Activated CD4-positive, alpha-beta memory T cell treated with anti-CD3 and anti-CD28 coated beads for 36 hours (primary cell): ENCODE measurements at regions not wholly inside any gene's neighbourhood (a gene's known extent, or its start where the extent isn't known, plus 50 kb on each side); places are given as distances from the start of the nearest gene placed in this dataset.
"Not testable (repeated sequence)": the region's sequence is repeated elsewhere in the genome, so short reads cannot be mapped to it uniquely, and the experiment has no call there.

ENCODE experiments used
- CTCF ChIA-PET: fragments of 350-600 bp; sonication (Branson Sonifier 250); formaldehyde crosslinking; loops from one replicate; lab custom pipeline; 2021; ENCODE audit warnings: antibody characterized with exemption, inconsistent platforms; lab: Charles Lee
- POLR2A ChIA-PET: fragments of 350-600 bp; sonication (Branson Sonifier 250); formaldehyde crosslinking; loops from one replicate; lab custom pipeline; 2021; ENCODE audit warnings: antibody characterized with exemption; lab: Charles Lee
- DNase-seq: peaks from one replicate; pipeline ENCODE4 v3.0.0-alpha.2; 2020
- H3K27ac Mint-ChIP-seq: one replicate; pipeline ENCODE4 v1.8.0; 2021; ENCODE audit warnings: mixed read lengths
- H3K27me3 Mint-ChIP-seq: one replicate; pipeline ENCODE4 v1.8.0; 2021; ENCODE audit warnings: mixed read lengths
- H3K36me3 Mint-ChIP-seq: one replicate; pipeline ENCODE4 v1.8.0; 2021; ENCODE audit warnings: mixed read lengths
- H3K4me1 Mint-ChIP-seq: one replicate; pipeline ENCODE4 v1.8.0; 2021; ENCODE audit warnings: low read depth, mixed read lengths
- H3K4me3 Mint-ChIP-seq: one replicate; pipeline ENCODE4 v1.8.0; 2021; ENCODE audit warnings: mild to moderate bottlenecking, mixed read lengths
- H3K9me3 Mint-ChIP-seq: one replicate; pipeline ENCODE4 v1.8.0; 2021; ENCODE audit warnings: mixed read lengths
- intact Hi-C: fragments of 100-400 bp; cut with micrococcal nuclease; formaldehyde crosslinking; loops from one replicate; pipeline ENCODE4 v1.15.1; 2023

DNA sequence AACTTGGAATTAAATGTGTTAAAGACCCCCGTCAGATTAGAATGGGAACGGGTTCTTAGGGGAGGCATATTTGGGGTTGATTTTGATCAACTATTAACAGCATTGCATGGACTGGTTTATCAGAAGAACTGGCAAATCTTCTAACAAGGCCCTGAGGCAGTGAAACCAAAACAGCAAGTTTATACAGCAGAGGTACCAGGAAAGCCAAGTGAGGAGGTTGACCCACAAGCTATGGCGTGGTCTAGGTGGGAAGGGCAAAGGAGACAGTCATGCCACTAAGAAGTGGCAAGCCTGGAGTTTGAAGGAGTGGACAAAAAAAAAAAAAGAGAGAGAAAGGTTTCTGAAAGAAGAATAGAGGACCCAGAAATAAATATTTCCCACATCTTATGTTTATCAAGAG is 187.0 kb downstream of the MREG start:
- POLR2A ChIA-PET: no interaction called here
- Mint-ChIP-seq H3K4me1 (no peaks in the 10 kb centered on the region), H3K27me3 (peaks cover 2% of the 10 kb centered on the region), H3K27ac (no peak overlapping the region), H3K9me3 (no peaks in the 10 kb centered on the region), H3K36me3 (no peaks in the 10 kb centered on the region), H3K4me3 (no peak overlapping the region)
- no peak for DNase-seq
- CTCF ChIA-PET: no interaction called here
- intact Hi-C loops: no loop called here

DNA sequence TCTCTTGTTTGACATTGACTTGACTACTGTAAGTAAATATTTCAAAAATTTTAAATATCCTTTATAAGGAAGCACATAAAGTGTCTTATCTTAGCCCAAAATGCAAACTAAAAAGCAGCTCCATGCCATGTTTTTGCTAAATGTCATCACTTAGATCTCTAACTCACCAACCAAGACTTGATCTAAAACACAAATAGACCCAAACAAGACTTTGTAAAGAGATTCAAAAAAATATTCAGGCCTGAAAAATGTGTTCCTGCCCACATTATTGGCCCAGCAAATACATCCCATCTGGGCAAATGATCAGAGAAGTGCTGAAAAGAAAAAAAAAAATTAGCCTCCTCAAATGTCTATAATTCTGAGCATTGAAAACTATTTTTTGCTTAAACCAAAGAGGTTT is 187.6 kb downstream of the MREG start:
- Mint-ChIP-seq H3K36me3 (no peaks in the 10 kb centered on the region), H3K4me1 (no peaks in the 10 kb centered on the region), H3K4me3 (no peak overlapping the region), H3K27ac (no peak overlapping the region), H3K27me3 (peaks cover 2% of the 10 kb centered on the region), H3K9me3 (no peaks in the 10 kb centered on the region)
- DNase-seq: no peak
- ChIA-PET CTCF (no interaction called here), POLR2A (no interaction called here)
- intact Hi-C loops: no loop called here

- H3K27me3 Mint-ChIP-seq, POLR2A ChIA-PET, H3K9me3 Mint-ChIP-seq, H3K27ac Mint-ChIP-seq, H3K36me3 Mint-ChIP-seq, DNase-seq, intact Hi-C loops, CTCF ChIA-PET, H3K4me3 Mint-ChIP-seq, H3K4me1 Mint-ChIP-seq: not testable (repeated sequence)
Measured at GRCh38 chr2:215821298-215821697, 192.1 kb downstream of the MREG start.

DNA sequence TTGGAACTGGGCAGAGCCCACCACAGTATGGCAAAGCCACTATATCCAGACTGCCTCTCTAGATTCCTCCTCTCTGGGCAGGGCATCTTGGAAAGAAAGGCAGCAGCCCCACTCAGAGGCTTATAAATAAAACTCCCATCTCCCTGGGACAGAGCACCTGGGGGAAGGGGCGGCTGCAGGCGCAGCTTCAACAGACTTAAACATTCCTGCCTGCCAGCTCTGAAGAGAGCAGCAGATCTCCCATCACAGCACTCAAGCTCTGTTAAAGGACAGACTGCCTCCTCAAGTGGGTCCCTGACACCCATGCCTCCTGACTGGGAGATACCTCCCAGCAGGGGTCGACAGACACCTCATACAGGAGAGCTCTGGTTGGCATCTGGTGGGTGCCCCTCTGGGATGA is 193.6 kb downstream of the MREG start:
- H3K4me1 Mint-ChIP-seq, CTCF ChIA-PET, H3K27me3 Mint-ChIP-seq, intact Hi-C loops, H3K36me3 Mint-ChIP-seq, H3K4me3 Mint-ChIP-seq, H3K27ac Mint-ChIP-seq, DNase-seq, POLR2A ChIA-PET, H3K9me3 Mint-ChIP-seq: not testable (repeated sequence)

DNA sequence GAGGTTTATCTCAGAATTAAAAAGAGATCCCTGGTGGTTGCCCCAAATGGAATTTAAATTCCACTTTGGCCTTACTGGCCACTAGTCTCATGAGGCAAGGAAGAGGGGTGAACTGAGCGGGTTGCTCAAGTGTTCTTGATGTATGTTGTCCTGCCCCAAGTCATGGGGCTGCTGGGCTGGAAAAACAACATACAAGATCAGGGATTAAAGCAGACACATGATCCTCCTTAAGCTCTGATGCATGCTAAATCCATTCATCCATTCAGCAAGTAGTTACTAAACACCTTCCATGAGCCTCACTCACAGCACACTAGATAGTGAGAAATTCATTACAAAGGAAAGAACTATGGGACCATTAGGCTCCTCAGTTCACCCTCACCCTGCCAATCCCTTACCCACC is 196.3 kb downstream of the MREG start:
- no peak for DNase-seq
- H3K4me1 Mint-ChIP-seq: peaks cover 2% of the 10 kb centered on the region
- H3K4me3 Mint-ChIP-seq: no peak overlapping the region
- H3K9me3 Mint-ChIP-seq: no peaks in the 10 kb centered on the region
- ChIA-PET POLR2A (no interaction called here), CTCF (no interaction called here)
- H3K36me3 Mint-ChIP-seq: no peaks in the 10 kb centered on the region
- intact Hi-C loops: no loop called here
- H3K27me3 Mint-ChIP-seq: peaks cover 5% of the 10 kb centered on the region
- no peak overlapping the region for H3K27ac Mint-ChIP-seq

GRCh38 chr2:215816424-215816823 is 196.9 kb downstream of the MREG start:
- no peak for DNase-seq
- intact Hi-C loops: no loop called here
- Mint-ChIP-seq H3K27me3 (peaks cover 5% of the 10 kb centered on the region), H3K9me3 (no peaks in the 10 kb centered on the region), H3K4me1 (peaks cover 8% of the 10 kb centered on the region), H3K4me3 (no peak overlapping the region), H3K36me3 (no peaks in the 10 kb centered on the region), H3K27ac (no peak overlapping the region)
- CTCF ChIA-PET: no interaction called here
- POLR2A ChIA-PET: no interaction called here

- Mint-ChIP-seq H3K9me3 (no peaks in the 10 kb centered on the region), H3K27me3 (peaks cover 5% of the 10 kb centered on the region), H3K4me1 (peaks cover 12% of the 10 kb centered on the region), H3K36me3 (no peaks in the 10 kb centered on the region), H3K4me3 (no peak overlapping the region), H3K27ac (no peak overlapping the region)
- ChIA-PET POLR2A (no interaction called here), CTCF (no interaction called here)
- no peak for DNase-seq
- intact Hi-C loops: no loop called here
Measured at GRCh38 chr2:215815960-215816359, 197.4 kb downstream of the MREG start.

DNA sequence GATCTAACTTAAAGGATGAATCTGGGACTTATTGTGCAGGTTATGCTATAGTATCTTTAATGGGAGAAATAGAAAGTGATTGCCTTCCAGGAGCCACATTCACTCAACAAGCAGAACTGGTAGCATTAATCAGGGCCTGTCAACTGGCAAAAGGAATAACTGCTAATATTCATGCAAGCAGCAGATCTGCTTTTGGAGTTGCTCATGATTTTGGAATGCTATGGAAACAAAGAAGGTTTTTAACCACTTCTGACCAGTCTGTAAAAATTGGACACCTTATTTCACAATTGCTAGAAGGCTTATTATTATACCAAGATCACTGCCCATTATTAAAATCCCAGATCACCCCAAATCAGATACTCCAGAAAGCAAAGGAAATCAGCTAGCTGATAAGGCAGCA is 200.4 kb downstream of the MREG start:
- H3K4me3 Mint-ChIP-seq: no peak overlapping the region
- ChIA-PET CTCF (no interaction called here), POLR2A (no interaction called here)
- no peak for DNase-seq
- H3K36me3 Mint-ChIP-seq: no peaks in the 10 kb centered on the region
- H3K4me1 Mint-ChIP-seq: peaks cover 15% of the 10 kb centered on the region
- H3K27ac Mint-ChIP-seq: no peak overlapping the region
- H3K9me3 Mint-ChIP-seq: no peaks in the 10 kb centered on the region
- H3K27me3 Mint-ChIP-seq: peaks cover 5% of the 10 kb centered on the region
- intact Hi-C loops: no loop called here

GRCh38 chr2:215811409-215812345 is 201.7 kb downstream of the MREG start:
- H3K27ac Mint-ChIP-seq: no peak overlapping the region
- H3K4me1 Mint-ChIP-seq: peaks cover 15% of the 10 kb centered on the region
- DNase-seq: no peak
- no peaks in the 10 kb centered on the region for H3K9me3 Mint-ChIP-seq
- intact Hi-C loops: no loop called here
- no peak overlapping the region for H3K4me3 Mint-ChIP-seq
- POLR2A ChIA-PET: no interaction called here
- CTCF ChIA-PET: interaction anchor here (0.6 to 1.1 kb wide), 3 partner anchors 17 to 107 kb away, joined by 3 to 4 read pairs (median 3); no protein-coding TSS in a partner anchor
- no peaks in the 10 kb centered on the region for H3K36me3 Mint-ChIP-seq
- no peaks in the 10 kb centered on the region for H3K27me3 Mint-ChIP-seq

GRCh38 chr2:215811003-215811402 is 202.3 kb downstream of the MREG start:
- peaks cover 15% of the 10 kb centered on the region for H3K4me1 Mint-ChIP-seq
- ChIA-PET POLR2A (no interaction called here), CTCF (interaction anchor here (0.7 kb wide), 1 partner anchor 108 kb away, joined by 3 read pairs; no protein-coding TSS in a partner anchor)
- DNase-seq: no peak
- no peaks in the 10 kb centered on the region for H3K36me3 Mint-ChIP-seq
- no peaks in the 10 kb centered on the region for H3K9me3 Mint-ChIP-seq
- no peak overlapping the region for H3K4me3 Mint-ChIP-seq
- H3K27ac Mint-ChIP-seq: no peak overlapping the region
- H3K27me3 Mint-ChIP-seq: no peaks in the 10 kb centered on the region
- intact Hi-C loops: no loop called here

GRCh38 chr2:215808996-215809395 is 204.4 kb downstream of the MREG start:
- Mint-ChIP-seq H3K4me3 (no peak overlapping the region), H3K36me3 (no peaks in the 10 kb centered on the region), H3K27ac (no peak overlapping the region)

GRCh38 chr2:215808194-215808593 is 205.2 kb downstream of the MREG start:
- Mint-ChIP-seq H3K9me3 (no peaks in the 10 kb centered on the region), H3K27ac (no peak overlapping the region), H3K4me1 (peaks cover 15% of the 10 kb centered on the region), H3K4me3 (no peak overlapping the region), H3K36me3 (no peaks in the 10 kb centered on the region), H3K27me3 (no peaks in the 10 kb centered on the region)
- POLR2A ChIA-PET: no interaction called here
- no peak for DNase-seq
- intact Hi-C loops: no loop called here
- CTCF ChIA-PET: no interaction called here

More at GRCh38 chr2:215808996-215809395, 204.4 kb downstream of the MREG start:
- no peak for DNase-seq
- CTCF ChIA-PET: no interaction called here
- POLR2A ChIA-PET: no interaction called here
- Mint-ChIP-seq H3K9me3 (no peaks in the 10 kb centered on the region), H3K27me3 (no peaks in the 10 kb centered on the region), H3K4me1 (peaks cover 15% of the 10 kb centered on the region)
- intact Hi-C loops: no loop called here

DNA sequence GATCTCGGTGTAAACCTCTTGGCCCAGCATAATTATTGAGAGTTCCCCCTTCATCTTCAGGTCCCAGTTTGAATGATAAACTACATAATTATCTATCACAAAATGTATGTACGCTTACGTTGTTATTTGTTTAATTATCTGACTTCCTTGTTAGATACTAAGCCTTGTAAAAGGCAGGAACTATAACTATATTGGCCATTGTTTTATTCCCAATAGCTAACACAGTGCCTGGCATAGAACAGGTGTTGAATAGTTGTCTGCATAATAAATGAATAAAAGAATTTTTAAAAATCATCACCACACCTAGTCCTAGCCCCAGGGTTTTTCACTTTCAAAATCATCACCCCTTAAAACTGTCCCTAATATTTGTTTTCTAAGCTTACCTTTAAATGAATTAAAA is 207.9 kb downstream of the MREG start:
- H3K9me3 Mint-ChIP-seq: no peaks in the 10 kb centered on the region
- no peaks in the 10 kb centered on the region for H3K4me1 Mint-ChIP-seq
- no peak for DNase-seq
- no peak overlapping the region for H3K4me3 Mint-ChIP-seq
- intact Hi-C loops: no loop called here
- ChIA-PET CTCF (no interaction called here), POLR2A (no interaction called here)
- no peaks in the 10 kb centered on the region for H3K27me3 Mint-ChIP-seq
- H3K27ac Mint-ChIP-seq: no peak overlapping the region
- H3K36me3 Mint-ChIP-seq: no peaks in the 10 kb centered on the region
